SK-N-SH treated with all-trans-retinoic acid at 6 μM for 48 hours (cell line): ENCODE measurements at regions not wholly inside any gene's neighbourhood (a gene's known extent, or its start where the extent isn't known, plus 50 kb on each side); places are given as distances from the start of the nearest gene placed in this dataset.

Experiments used
- ATAC-seq: fragments of 200-7000 bp; cut with Tn5 transposase; 3 replicates; pipeline ENCODE4 v1.9.1; 2020; ENCODE audit warnings: mild to moderate bottlenecking, moderate library complexity
- ARNTL ChIP-seq: fragments of 450-650 bp; formaldehyde crosslinking; IDR thresholded peaks from 2 replicates; pipeline ENCODE4 v1.5.0; 2020; ENCODE audit warnings: low read depth, mild to moderate bottlenecking, moderate library complexity, borderline replicate concordance
- BACH2 ChIP-seq: fragments of 250-450 bp; sonication (Bioruptor Pico); IDR thresholded peaks from 2 replicates; pipeline ENCODE4 v1.9.0; 2021; ENCODE audit warnings: mild to moderate bottlenecking, borderline replicate concordance
- CREB5 ChIP-seq: fragments of 250-450 bp; sonication (Bioruptor Pico); IDR thresholded peaks from 2 replicates; pipeline ENCODE4 v1.5.1; 2020; ENCODE audit warnings: low read depth, mild to moderate bottlenecking, moderate library complexity
- CSDC2 ChIP-seq: fragments of 250-450 bp; sonication (Bioruptor Pico); IDR thresholded peaks from 2 replicates; pipeline ENCODE4 v1.5.0; 2020; ENCODE audit warnings: mild to moderate bottlenecking, moderate library complexity
- ESRRG ChIP-seq: fragments of 250-450 bp; sonication (Bioruptor Pico); IDR thresholded peaks from 2 replicates; pipeline ENCODE4 v1.6.1; 2021; ENCODE audit warnings: mild to moderate bottlenecking
- GLIS3 ChIP-seq: fragments of 250-450 bp; sonication (Bioruptor Pico); IDR thresholded peaks from 2 replicates; pipeline ENCODE4 v1.5.0; 2020; ENCODE audit warnings: mild to moderate bottlenecking, moderate library complexity
- ISL1 ChIP-seq: fragments of 250-450 bp; sonication (Bioruptor Pico); IDR thresholded peaks from 2 replicates; pipeline ENCODE4 v2.1.2; 2022; ENCODE audit warnings: mild to moderate bottlenecking, moderate library complexity
- OSR1 ChIP-seq: fragments of 250-450 bp; sonication (Bioruptor Pico); IDR thresholded peaks from 2 replicates; pipeline ENCODE4 v1.8.0; 2022; ENCODE audit warnings: moderate library complexity, mild to moderate bottlenecking, inconsistent platforms
- PATZ1 ChIP-seq: fragments of 250-450 bp; sonication (Bioruptor Pico); IDR thresholded peaks from 2 replicates; pipeline ENCODE4 v1.8.0; 2020; ENCODE audit warnings: mild to moderate bottlenecking, moderate library complexity, borderline replicate concordance
- POU6F1 ChIP-seq: fragments of 250-450 bp; sonication (Bioruptor Pico); IDR thresholded peaks from 2 replicates; pipeline ENCODE4 v1.8.0; 2021; ENCODE audit warnings: low read depth, mild to moderate bottlenecking, moderate library complexity, borderline replicate concordance
- PPARA ChIP-seq: fragments of 250-450 bp; sonication (Bioruptor Pico); IDR thresholded peaks from 2 replicates; pipeline ENCODE4 v1.5.0; 2020; ENCODE audit warnings: mild to moderate bottlenecking, borderline replicate concordance
- RARB ChIP-seq: fragments of 250-450 bp; sonication (Bioruptor Pico); IDR thresholded peaks from 2 replicates; pipeline ENCODE4 v1.8.0; 2021; ENCODE audit warnings: mild to moderate bottlenecking, moderate library complexity
- SNAI2 ChIP-seq: fragments of 250-450 bp; sonication (Bioruptor Pico); IDR thresholded peaks from 2 replicates; pipeline ENCODE4 v1.5.0; 2020; ENCODE audit warnings: mild to moderate bottlenecking, moderate library complexity
- TCF4 ChIP-seq: fragments of 250-450 bp; sonication (Bioruptor Pico); IDR thresholded peaks from 2 replicates; pipeline ENCODE4 v1.8.0; 2021; ENCODE audit warnings: mild to moderate bottlenecking, moderate library complexity, borderline replicate concordance
- TOX ChIP-seq: fragments of 250-450 bp; sonication (Bioruptor Pico); IDR thresholded peaks from 2 replicates; pipeline ENCODE4 v1.8.0; 2021; ENCODE audit warnings: mild to moderate bottlenecking, moderate library complexity, borderline replicate concordance
- ZC3H10 ChIP-seq: fragments of 250-450 bp; sonication (Bioruptor Pico); IDR thresholded peaks from 2 replicates; pipeline ENCODE4 v1.5.1; 2021; ENCODE audit warnings: mild to moderate bottlenecking, moderate library complexity
- ZFP3 ChIP-seq: fragments of 250-450 bp; sonication (Bioruptor Pico); IDR thresholded peaks from 2 replicates; pipeline ENCODE4 v1.5.0; 2020; ENCODE audit warnings: mild to moderate bottlenecking, moderate library complexity
- ZFP30 ChIP-seq: fragments of 450-650 bp; formaldehyde crosslinking; IDR thresholded peaks from 2 replicates; pipeline ENCODE4 v1.5.0; 2022; ENCODE audit warnings: mild to moderate bottlenecking, moderate library complexity
- ZNF565 ChIP-seq: fragments of 450-650 bp; formaldehyde crosslinking; conservative IDR thresholded peaks from 2 replicates; pipeline ENCODE4 v1.5.0; 2020; ENCODE audit warnings: low read depth, mild to moderate bottlenecking, moderate library complexity
- ZNF70 ChIP-seq: fragments of 450-650 bp; formaldehyde crosslinking; IDR thresholded peaks from 2 replicates; pipeline ENCODE4 v1.5.0; 2020; ENCODE audit warnings: mild to moderate bottlenecking, moderate library complexity
- TF ChIP-seq, protein P1 (sequence below): fragments of 250-450 bp; sonication (Bioruptor Pico); IDR thresholded peaks from 2 replicates; pipeline ENCODE4 v1.5.1; 2021; ENCODE audit warnings: mild to moderate bottlenecking, moderate library complexity

DNA sequence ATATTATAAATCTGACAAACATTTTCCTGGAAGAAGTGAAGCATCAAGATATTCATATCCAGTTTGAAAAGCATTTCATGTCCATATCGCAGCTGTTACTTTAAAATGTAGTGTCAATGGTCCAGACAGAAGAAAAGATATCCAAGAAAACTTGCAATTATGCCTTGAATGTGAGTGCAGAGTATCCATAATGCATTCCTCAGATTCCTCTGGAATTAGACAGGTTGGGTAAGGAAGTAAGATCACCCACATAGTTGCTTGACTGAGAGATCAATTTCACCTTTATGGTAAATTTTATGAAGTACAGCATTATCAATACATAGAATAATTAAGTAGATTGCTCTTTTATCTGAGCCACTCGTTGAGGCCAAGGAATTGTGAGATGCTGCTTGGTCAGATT, 327.0 kb upstream of the SLITRK5 start:
- TF ChIP-seq ZNF565 (CRISPR knock-in tag), result no peak
- TF ChIP-seq CREB5, result no peak
- TF ChIP-seq TOX (CRISPR knock-in tag), result no peak
- no peak for TF ChIP-seq TCF4
- no peak for ATAC-seq

DNA sequence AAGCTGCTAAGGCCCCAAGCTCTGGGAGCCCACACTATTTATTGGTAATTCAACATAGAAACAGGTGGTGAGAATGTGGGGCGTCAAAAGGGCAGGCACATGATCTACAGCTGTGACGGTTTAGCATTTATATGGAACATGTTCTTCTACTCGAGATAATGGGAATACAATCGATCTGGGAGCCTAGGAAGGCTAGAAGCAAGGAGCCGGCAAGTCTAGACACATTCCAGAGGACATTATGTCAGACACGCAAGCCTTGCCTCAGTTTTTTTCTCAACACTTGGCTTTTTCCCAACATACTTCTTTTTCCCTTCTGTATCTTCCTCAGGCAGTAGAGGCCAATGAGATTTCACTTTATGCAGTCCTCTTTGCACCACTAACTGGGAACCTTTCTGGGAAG, 315.7 kb upstream of the SLITRK5 start:
- TF ChIP-seq POU6F1 (CRISPR knock-in tag) (no peak), ZC3H10 (CRISPR knock-in tag) (no peak), PPARA (no peak), ARNTL (CRISPR knock-in tag) (no peak), CREB5 (no peak), GLIS3 (CRISPR knock-in tag) (no peak), BACH2 (CRISPR knock-in tag) (no peak), OSR1 (CRISPR knock-in tag) (no peak), ZNF565 (CRISPR knock-in tag) (no peak), TCF4 (no peak), RARB (no peak), ZFP3 (CRISPR knock-in tag) (no peak), CSDC2 (CRISPR knock-in tag) (no peak), ESRRG (CRISPR knock-in tag) (no peak), SNAI2 (CRISPR knock-in tag) (no peak), ZNF70 (no peak), ZFP30 (no peak)
- TF ChIP-seq, protein P1, sequence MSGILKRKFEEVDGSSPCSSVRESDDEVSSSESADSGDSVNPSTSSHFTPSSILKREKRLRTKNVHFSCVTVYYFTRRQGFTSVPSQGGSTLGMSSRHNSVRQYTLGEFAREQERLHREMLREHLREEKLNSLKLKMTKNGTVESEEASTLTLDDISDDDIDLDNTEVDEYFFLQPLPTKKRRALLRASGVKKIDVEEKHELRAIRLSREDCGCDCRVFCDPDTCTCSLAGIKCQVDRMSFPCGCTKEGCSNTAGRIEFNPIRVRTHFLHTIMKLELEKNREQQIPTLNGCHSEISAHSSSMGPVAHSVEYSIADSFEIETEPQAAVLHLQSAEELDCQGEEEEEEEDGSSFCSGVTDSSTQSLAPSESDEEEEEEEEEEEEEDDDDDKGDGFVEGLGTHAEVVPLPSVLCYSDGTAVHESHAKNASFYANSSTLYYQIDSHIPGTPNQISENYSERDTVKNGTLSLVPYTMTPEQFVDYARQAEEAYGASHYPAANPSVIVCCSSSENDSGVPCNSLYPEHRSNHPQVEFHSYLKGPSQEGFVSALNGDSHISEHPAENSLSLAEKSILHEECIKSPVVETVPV (CRISPR knock-in tag), result no peak
- no peak for ATAC-seq

GRCh38 chr13:87356314-87356713, 314.9 kb upstream of the SLITRK5 start:
- no peak for ATAC-seq
- TF ChIP-seq BACH2 (CRISPR knock-in tag) (no peak), GLIS3 (CRISPR knock-in tag) (no peak), ZNF70 (no peak), SNAI2 (CRISPR knock-in tag) (no peak), PATZ1 (CRISPR knock-in tag) (no peak), TOX (CRISPR knock-in tag) (no peak), ZFP3 (CRISPR knock-in tag) (no peak), ZNF565 (CRISPR knock-in tag) (no peak), ISL1 (CRISPR knock-in tag) (no peak), POU6F1 (CRISPR knock-in tag) (no peak), ESRRG (CRISPR knock-in tag) (no peak), ZC3H10 (CRISPR knock-in tag) (no peak), CSDC2 (CRISPR knock-in tag) (no peak), CREB5 (no peak), ZFP30 (no peak), ARNTL (CRISPR knock-in tag) (no peak)
- TF ChIP-seq, protein P1 (CRISPR knock-in tag), result no peak
